Tibial nerve (tissue), 4 donors: ENCODE measurements at regions not wholly inside any gene's neighbourhood (a gene's known extent, or its start where the extent isn't known, plus 50 kb on each side); places are given as distances from the start of the nearest gene placed in this dataset.

Experiments
- DNase-seq, 2 donors: peaks; one replicate each; pipeline ENCODE4 v3.0.0-alpha.2; 2019; ENCODE audit warnings: low spot score in 2 of 2
- H3K27ac ChIP-seq, 4 donors: fragments of 200-600 bp; sonication (generic) in 3 of 4; one replicate each; pipeline ENCODE4 v1.5.1; 2017 to 2019; ENCODE audit warnings: mild to moderate bottlenecking in 1 of 4
- H3K27me3 ChIP-seq, 2 donors: fragments of 200-600 bp; sonication (generic) in 1 of 2; one replicate each; pipeline versions ENCODE4 v1.5.1 to v1.6.0; 2017 to 2019
- H3K36me3 ChIP-seq, 3 donors: fragments of 200-600 bp; sonication (generic); one replicate each; pipeline ENCODE4 v1.5.1; 2018 to 2019
- H3K4me1 ChIP-seq, 4 donors: fragments of 200-600 bp; sonication (generic) in 3 of 4; one replicate each; pipeline ENCODE4 v1.5.1; 2017 to 2019
- H3K4me3 ChIP-seq, 4 donors: fragments of 200-600 bp; sonication (generic) in 3 of 4; one replicate each; pipeline ENCODE4 v1.5.1; 2017 to 2019; ENCODE audit warnings: mild to moderate bottlenecking in 1 of 4, moderate library complexity in 1 of 4
- H3K9me3 ChIP-seq, 4 donors: fragments of 200-600 bp; sonication (generic) in 3 of 4; one replicate each; pipeline ENCODE4 v1.5.1; 2017 to 2019
- EP300 ChIP-seq, 2 donors: sonication (generic); formaldehyde crosslinking; IDR thresholded peaks; one replicate each; pipeline ENCODE4 v1.6.1; 2017; ENCODE audit warnings: antibody characterized with exemption in 2 of 2, mild to moderate bottlenecking in 1 of 2
- POLR2A ChIP-seq, 2 donors: fragments of 450-650 bp; IDR thresholded peaks; one replicate each; pipeline ENCODE4 v1.6.1; 2017; ENCODE audit warnings: antibody characterized with exemption in 2 of 2, mild to moderate bottlenecking in 2 of 2, moderate library complexity in 2 of 2
- WGBS, 2 donors: methylation state at CpG; one replicate each; pipeline ENCODE4 v1.1.5; 2018; 5-methylcytosine and 5-hydroxymethylcytosine counted together
- TF ChIP-seq, protein P1 (sequence below), 5 experiments: fragments of 200-600 bp in 3 of 5; fragments of 450-650 bp in 2 of 5; sonication (generic) in 3 of 5; IDR thresholded peaks; one replicate each; pipeline ENCODE4 v1.5.1; 2016 to 2019; ENCODE audit warnings: antibody characterized with exemption in 5 of 5, mild to moderate bottlenecking in 3 of 5, moderate library complexity in 2 of 5

DNA sequence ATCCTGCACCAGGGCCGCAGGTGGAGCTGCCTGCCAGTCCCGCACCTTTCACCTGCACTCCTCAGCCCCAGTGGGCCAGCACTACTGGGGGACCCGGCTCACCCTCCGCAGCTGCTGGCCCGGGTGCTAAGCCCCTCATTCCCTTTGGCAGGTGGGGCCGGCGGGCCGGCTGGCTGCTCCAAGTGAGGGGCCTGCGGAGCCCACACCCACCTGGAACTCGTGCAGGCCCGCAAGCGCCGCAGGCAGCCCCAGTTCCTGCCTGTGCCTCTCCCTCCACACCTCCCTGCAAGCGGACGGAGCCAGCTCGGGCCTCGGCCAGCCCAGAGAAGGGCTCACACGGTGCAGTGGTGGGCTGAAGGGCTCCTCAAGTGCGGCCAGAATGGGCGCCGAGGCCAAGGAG lies 199.0 kb upstream of the HS3ST5 start:
- no peak for TF ChIP-seq POLR2A (IDR thresholded peaks at IDR 0.05)
- TF ChIP-seq, protein P1, sequence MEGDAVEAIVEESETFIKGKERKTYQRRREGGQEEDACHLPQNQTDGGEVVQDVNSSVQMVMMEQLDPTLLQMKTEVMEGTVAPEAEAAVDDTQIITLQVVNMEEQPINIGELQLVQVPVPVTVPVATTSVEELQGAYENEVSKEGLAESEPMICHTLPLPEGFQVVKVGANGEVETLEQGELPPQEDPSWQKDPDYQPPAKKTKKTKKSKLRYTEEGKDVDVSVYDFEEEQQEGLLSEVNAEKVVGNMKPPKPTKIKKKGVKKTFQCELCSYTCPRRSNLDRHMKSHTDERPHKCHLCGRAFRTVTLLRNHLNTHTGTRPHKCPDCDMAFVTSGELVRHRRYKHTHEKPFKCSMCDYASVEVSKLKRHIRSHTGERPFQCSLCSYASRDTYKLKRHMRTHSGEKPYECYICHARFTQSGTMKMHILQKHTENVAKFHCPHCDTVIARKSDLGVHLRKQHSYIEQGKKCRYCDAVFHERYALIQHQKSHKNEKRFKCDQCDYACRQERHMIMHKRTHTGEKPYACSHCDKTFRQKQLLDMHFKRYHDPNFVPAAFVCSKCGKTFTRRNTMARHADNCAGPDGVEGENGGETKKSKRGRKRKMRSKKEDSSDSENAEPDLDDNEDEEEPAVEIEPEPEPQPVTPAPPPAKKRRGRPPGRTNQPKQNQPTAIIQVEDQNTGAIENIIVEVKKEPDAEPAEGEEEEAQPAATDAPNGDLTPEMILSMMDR (IDR thresholded peaks at IDR 0.05), result no peak
- TF ChIP-seq EP300 (IDR thresholded peaks at IDR 0.05), result no peak
- no peak for DNase-seq
- 88 to 95% methylated on average over 8 to 16 of the region's 21 CpGs for WGBS, 2 donors

GRCh38 chr6:114537977-114538376 lies 195.2 kb upstream of the HS3ST5 start:
- no peak for TF ChIP-seq POLR2A (IDR thresholded peaks at IDR 0.05)
- TF ChIP-seq, protein P1 (IDR thresholded peaks at IDR 0.05), result no peak
- no peak for TF ChIP-seq EP300 (IDR thresholded peaks at IDR 0.05)
- H3K36me3 ChIP-seq, result no peaks in the 10 kb centered on the region
- no peaks in the 10 kb centered on the region for H3K27me3 ChIP-seq
- H3K9me3 ChIP-seq, result peaks cover 0 to 4% (median 0%) of the 10 kb centered on the region in 4 donors
- no peak overlapping the region for H3K4me3 ChIP-seq
- DNase-seq, result no peak
- no peaks in the 10 kb centered on the region for H3K4me1 ChIP-seq
- no peak overlapping the region for H3K27ac ChIP-seq
- 92 to 94% methylated on average over 3 of the region's 3 CpGs for WGBS, 2 donors

More for the DNA sequence above, 199.0 kb upstream of the HS3ST5 start:
- Histone ChIP-seq H3K4me1 (no peaks in the 10 kb centered on the region), H3K27me3 (no peaks in the 10 kb centered on the region), H3K36me3 (no peaks in the 10 kb centered on the region), H3K27ac (no peak overlapping the region), H3K4me3 (no peak overlapping the region), H3K9me3 (peaks cover 0 to 4% (median 0%) of the 10 kb centered on the region in 4 donors)

- Histone ChIP-seq H3K9me3 (no peaks in the 10 kb centered on the region), H3K27ac (no peak overlapping the region), H3K4me1 (no peaks in the 10 kb centered on the region), H3K36me3 (no peaks in the 10 kb centered on the region), H3K27me3 (no peaks in the 10 kb centered on the region), H3K4me3 (no peak overlapping the region)
- DNase-seq, result no peak
- WGBS, 2 donors, result 79 to 93% methylated on average over 4 of the region's 4 CpGs
- TF ChIP-seq EP300 (IDR thresholded peaks at IDR 0.05) (no peak), POLR2A (IDR thresholded peaks at IDR 0.05) (no peak)
- TF ChIP-seq, protein P1 (IDR thresholded peaks at IDR 0.05), result no peak
Observed at GRCh38 chr6:114534813-114535212, 192.0 kb upstream of the HS3ST5 start.

GRCh38 chr6:114524081-114524480 lies 181.3 kb upstream of the HS3ST5 start:
- Histone ChIP-seq H3K27me3 (no peaks in the 10 kb centered on the region), H3K9me3 (no peaks in the 10 kb centered on the region), H3K4me1 (no peaks in the 10 kb centered on the region), H3K36me3 (no peaks in the 10 kb centered on the region), H3K4me3 (no peak overlapping the region), H3K27ac (no peak overlapping the region)
- TF ChIP-seq EP300 (IDR thresholded peaks at IDR 0.05), result no peak
- TF ChIP-seq, protein P1 (IDR thresholded peaks at IDR 0.05), result no peak
- no peak for TF ChIP-seq POLR2A (IDR thresholded peaks at IDR 0.05)
- DNase-seq, result no peak

GRCh38 chr6:114523508-114523907 lies 180.7 kb upstream of the HS3ST5 start:
- Histone ChIP-seq H3K36me3 (no peaks in the 10 kb centered on the region), H3K4me3 (no peak overlapping the region), H3K4me1 (no peaks in the 10 kb centered on the region), H3K27me3 (no peaks in the 10 kb centered on the region), H3K27ac (no peak overlapping the region), H3K9me3 (no peaks in the 10 kb centered on the region)
- no peak for DNase-seq
- TF ChIP-seq EP300 (IDR thresholded peaks at IDR 0.05) (no peak), POLR2A (IDR thresholded peaks at IDR 0.05) (no peak)
- TF ChIP-seq, protein P1 (IDR thresholded peaks at IDR 0.05), result no peak
- 85 to 92% methylated on average over 2 of the region's 2 CpGs for WGBS, 2 donors
